NCI-H345 treated with DMSO at 0.1 percent for 48 hours (cell line): ENCODE measurements at regions not wholly inside any gene's neighbourhood (a gene's known extent, or its start where the extent isn't known, plus 50 kb on each side); places are given as distances from the start of the nearest gene placed in this dataset.
"Not testable (repeated sequence)": the region's sequence is repeated elsewhere in the genome, so short reads cannot be mapped to it uniquely, and the experiment has no call there.

Experiments
- DNase-seq: peaks from one replicate; lab custom pipeline; 2025; ENCODE audit not compliant: unreplicated experiment; lab: John Stamatoyannopoulos, UW

DNA sequence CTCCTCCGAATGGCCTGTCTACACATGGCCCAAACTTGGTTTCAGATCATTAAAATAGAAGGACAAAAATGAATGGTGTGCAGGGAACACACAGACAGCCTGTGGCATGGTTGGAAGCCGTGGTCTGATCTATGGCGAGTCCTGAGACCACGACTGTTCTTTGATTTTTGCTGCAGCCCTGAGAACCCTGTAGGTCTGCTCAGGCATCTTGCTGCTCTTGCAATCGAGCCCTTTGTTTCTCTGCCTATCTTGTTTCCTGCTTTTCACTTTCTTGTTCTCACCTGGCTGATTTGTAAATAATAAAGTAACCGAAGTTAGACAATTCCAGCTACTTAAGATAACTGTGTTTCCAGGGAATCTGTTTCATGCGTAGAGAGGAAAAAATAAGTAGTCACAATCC is 54.1 kb upstream of the NBPF9 start:
- not testable (repeated sequence) for DNase-seq

DNA sequence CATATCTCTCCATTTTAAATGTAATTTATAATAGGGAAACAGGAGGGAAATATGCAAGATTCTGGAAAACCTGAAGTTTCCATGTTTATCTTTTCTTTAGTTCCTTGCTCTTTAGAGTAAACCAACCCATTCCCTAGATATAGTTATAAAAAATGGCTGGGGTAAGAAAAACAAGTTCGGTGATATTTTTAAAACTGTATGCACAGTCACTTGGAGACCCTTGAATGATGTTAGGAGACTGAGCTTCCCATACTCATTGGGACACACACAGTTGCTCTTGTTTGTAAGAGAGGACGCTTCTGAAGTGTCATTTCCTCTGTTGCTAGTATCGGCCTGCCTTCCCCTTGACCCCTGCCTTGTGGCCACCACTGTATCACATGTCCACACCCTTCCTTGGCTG is 55.0 kb upstream of the NBPF9 start:
- not testable (repeated sequence) for DNase-seq

- DNase-seq, result not testable (repeated sequence)
These were observed 59.7 kb upstream of the NBPF9 start for GRCh38 chr1:149163063-149163444.

- peak; percentile 17 for DNase-seq
These were observed 71.4 kb upstream of the NBPF9 start for GRCh38 chr1:149174765-149175164.

DNA sequence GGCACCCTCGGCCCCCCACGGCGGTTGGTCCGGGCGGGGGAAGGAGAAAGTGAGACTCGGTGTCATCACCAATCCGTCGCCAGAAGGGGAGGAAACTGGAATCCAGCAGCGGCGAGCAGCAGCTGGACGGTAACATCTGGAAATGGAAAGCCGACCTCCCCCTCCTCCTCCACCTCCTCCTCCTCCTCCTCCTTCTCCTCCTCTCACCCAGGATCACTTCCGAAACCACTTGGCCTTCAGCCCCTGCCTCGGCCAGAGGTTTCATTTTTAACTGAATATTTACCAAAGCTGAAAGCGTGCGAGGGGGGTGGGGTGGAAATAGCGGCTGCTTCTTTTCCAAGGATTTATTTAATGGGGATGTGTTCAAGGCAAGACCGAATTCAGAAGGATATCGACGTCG is 72.5 kb upstream of the NBPF9 start:
- not testable (repeated sequence) for DNase-seq

DNA sequence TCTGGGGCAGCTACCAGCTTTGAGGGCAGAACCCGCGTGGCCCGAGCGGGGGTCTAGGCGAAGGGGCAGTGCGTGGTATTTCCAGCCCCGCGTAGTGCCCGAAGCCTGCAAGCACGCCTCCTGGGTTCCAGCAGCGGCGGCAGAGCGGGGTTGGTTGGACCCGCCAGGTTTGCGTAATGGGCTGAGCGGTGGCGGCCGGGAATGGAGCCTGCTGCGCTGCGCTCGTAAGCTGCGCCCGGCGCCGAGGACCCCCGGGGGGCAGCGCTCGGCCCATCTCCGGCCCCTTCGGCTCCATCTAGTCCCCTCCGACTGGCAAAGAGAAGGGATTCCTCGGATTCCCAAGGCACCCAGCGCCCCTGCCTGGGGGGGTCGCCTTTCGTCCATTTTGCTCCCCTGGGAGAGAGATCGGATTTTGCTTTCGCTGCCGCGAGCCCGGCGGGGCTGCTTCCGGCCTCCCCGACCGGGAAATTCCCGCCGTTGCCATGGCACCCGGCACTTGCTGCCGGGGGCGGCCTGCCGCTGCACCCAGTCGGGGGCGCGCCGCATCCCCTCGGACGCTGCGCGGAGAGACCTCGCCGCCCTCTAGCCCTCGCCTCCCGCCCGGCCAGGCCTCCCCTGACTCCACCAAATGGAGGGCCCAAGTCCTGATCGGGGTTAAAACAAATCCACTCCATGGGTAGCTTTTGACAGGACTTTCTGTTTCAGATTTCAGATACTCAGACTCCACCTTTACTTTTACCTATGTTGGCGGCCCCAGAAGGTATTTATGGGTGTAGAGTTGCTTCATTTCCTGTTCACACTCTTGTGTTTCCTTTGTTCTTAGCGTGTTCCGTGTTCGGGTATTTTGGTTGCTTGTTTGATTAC is 73.3 kb upstream of the NBPF9 start:
- peak; percentile 60 for DNase-seq

GRCh38 chr1:149190742-149191141 is 87.4 kb upstream of the NBPF9 start:
- not testable (repeated sequence) for DNase-seq

DNA sequence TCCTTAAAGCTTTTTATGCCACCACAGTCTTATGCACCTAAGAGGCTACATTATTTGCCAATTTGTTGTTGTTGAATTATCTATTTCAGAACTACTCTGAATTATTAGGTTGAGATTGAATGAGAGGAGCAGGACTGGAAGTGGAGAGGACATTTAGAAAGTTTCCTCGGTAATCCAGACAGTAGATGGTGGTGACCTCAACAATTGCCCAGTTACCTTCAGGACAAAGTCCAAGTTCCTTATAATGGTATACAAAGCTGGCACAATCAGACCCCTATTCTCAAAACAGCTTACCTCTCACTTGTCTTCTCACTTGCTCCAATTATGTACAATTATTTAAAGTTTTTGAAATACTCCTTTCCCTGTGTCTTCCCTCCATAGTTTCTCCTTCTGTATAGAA is 93.3 kb upstream of the NBPF9 start:
- not testable (repeated sequence) for DNase-seq

GRCh38 chr1:149200567-149200966 is 97.2 kb upstream of the NBPF9 start:
- not testable (repeated sequence) for DNase-seq

GRCh38 chr1:149202283-149202682 is 98.9 kb upstream of the NBPF9 start:
- not testable (repeated sequence) for DNase-seq

- DNase-seq, result not testable (repeated sequence)
These were observed 101.0 kb upstream of the NBPF9 start for GRCh38 chr1:149204396-149204795.

GRCh38 chr1:149208836-149209235 is 105.5 kb upstream of the NBPF9 start:
- not testable (repeated sequence) for DNase-seq

- DNase-seq, result not testable (repeated sequence)
These were observed 108.5 kb upstream of the NBPF9 start for GRCh38 chr1:149211757-149212420.

DNA sequence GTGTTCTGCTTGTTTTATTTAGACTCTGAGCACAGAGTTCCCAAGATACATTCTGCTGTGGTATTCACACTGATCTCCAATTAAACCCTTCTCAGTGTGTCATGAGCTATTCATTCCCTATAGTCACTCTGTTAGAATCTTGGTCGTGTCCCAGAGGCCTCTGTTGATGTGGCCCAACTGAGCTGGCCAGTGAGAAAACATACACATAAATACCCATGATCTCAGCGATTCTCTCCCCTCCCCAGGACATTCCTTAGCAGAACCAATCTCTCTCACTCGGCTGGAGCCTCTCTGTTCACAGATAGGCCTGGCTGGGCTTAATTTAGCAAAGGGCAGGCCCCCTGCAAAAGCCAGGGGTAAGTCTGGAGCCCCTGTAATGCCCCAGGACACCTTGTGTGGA is 109.6 kb upstream of the NBPF9 start:
- not testable (repeated sequence) for DNase-seq

- not testable (repeated sequence) for DNase-seq
These were observed 110.3 kb upstream of the NBPF9 start for GRCh38 chr1:149213673-149214072.

GRCh38 chr1:149218080-149218988 is 115.0 kb upstream of the NBPF9 start:
- not testable (repeated sequence) for DNase-seq

DNA sequence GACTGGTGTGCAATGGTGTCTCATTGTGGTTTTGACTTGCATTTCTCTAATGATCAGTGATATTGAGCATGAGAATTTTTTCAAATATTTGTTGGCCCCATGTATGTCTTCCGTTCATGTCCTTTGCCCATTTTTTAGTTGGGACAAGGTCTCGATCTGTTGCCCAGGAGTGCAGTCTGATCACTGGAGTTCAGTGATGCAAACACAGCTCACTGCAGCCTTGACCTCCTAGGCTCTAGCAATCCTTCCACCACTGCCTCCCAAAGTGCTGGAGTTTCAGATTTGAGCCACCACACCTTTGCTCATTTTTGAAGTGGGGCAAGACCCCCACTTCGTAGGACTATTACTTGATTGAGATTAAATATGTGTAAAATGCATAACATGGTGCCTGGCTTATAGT is 116.2 kb upstream of the NBPF9 start:
- not testable (repeated sequence) for DNase-seq

GRCh38 chr1:149220463-149221074 is 117.2 kb upstream of the NBPF9 start:
- not testable (repeated sequence) for DNase-seq

DNA sequence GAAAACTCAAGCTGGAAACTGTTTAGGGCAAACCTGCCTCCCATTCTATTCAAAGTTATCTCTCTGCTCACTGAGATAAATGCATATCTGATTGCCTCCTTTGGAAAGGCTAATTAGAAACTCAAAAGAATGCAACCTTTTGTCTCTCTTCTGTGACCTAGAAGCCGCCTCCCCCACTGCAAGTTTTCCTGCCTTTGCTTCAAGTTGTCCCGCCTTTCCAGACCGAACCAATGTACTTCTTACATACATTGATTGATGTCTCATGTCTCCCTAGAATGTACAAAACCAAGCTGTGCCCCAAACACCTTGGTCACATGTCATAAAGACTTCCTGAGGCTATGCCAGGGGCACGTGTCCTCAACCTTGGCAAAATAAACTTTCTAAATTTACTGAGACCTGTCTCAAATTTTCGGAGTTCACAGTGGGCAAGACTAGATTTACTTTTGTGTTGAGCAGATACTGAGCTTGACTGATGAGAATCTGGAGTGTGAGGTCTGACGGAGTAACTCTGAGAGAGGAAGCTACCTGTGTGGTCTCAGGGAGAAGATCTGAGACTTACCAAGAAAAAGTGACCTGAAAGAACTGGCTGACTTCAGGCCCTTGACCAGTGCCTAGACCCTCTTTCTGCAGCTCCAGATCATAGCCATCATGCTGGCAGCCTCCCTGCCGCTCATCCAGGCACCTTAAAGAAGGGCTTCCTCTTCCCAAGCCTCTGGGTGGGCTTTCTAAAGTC is 124.7 kb upstream of the NBPF9 start:
- not testable (repeated sequence) for DNase-seq
